ENCODE measurements at regions not wholly inside any gene's neighbourhood (a gene's known extent, or its start where the extent isn't known, plus 50 kb on each side); places are given as distances from the start of the nearest gene placed in this dataset.

GRCh38 chr15:72908713-72909112 is 125.2 kb upstream of the ADPGK start:
- H2AFZ ChIP-seq (ENCODE audit: low read length) = no peak overlapping the region
- H4K8ac ChIP-seq (ENCODE audit: low read depth, low read length) = no peak overlapping the region
- H3K9ac ChIP-seq (ENCODE audit: low read depth, low read length, poor library complexity) = no peak overlapping the region
- no peak overlapping the region for H3K4me2 ChIP-seq (ENCODE audit: insufficient read depth, low read length, poor library complexity, severe bottlenecking)
- H3K18ac ChIP-seq (ENCODE audit: low read length) = no peak overlapping the region
- no peak overlapping the region for H3K27ac ChIP-seq (replicated peaks; ENCODE audit: low read length)
- no peak overlapping the region for H3K23ac ChIP-seq (ENCODE audit: low read depth, low read length, poor library complexity)
- DNase-seq (ENCODE audit: low spot score) = no peak
- no peak overlapping the region for H2BK12ac ChIP-seq (ENCODE audit: low read length)
- H4K91ac ChIP-seq (ENCODE audit: low read depth, low read length, poor library complexity) = no peak overlapping the region
- H2BK15ac ChIP-seq (ENCODE audit: low read length) = no peak overlapping the region
- H3K36me3 ChIP-seq (replicated peaks in 1 of 2; ENCODE audit: control insufficient read depth in 2 of 2, insufficient read depth in 2 of 2, low read length in 2 of 2) = no peaks in the 10 kb centered on the region
- peaks cover 0 to 3% of the 10 kb centered on the region in 2 donors for H3K9me3 ChIP-seq (replicated peaks in 1 of 2; ENCODE audit: control insufficient read depth in 2 of 2, insufficient read depth in 1 of 2, low read depth in 1 of 2, low read length in 2 of 2)
- no peak overlapping the region for H3K14ac ChIP-seq (ENCODE audit: low read length)
- H3K4ac ChIP-seq (ENCODE audit: low read length) = no peak overlapping the region
- no peak overlapping the region for H2BK120ac ChIP-seq (ENCODE audit: low read depth, low read length)
- no peak overlapping the region for H3K4me3 ChIP-seq (ENCODE audit: low read length in 2 of 2)
- no CpG with 5 or more reads among the region's 4 CpGs for WGBS, 2 donors (ENCODE audit: extremely low coverage in 2 of 2, insufficient read length in 2 of 2, insufficient replicate concordance in 1 of 2)
- H3K27me3 ChIP-seq (ENCODE audit: control insufficient read depth in 3 of 3, insufficient read depth in 3 of 3, low read depth in 1 of 3, low read length in 3 of 3) = peaks cover 0 to 8% (median 0%) of the 10 kb centered on the region in 3 experiments
- no peak overlapping the region for H2BK5ac ChIP-seq (ENCODE audit: low read length)
- no peak overlapping the region for H2AK5ac ChIP-seq (ENCODE audit: low read depth, low read length)
- H3K4me1 ChIP-seq (ENCODE audit: control insufficient read depth in 2 of 2, insufficient read depth in 1 of 2, low read depth in 1 of 2, low read length in 2 of 2) = no peaks in the 10 kb centered on the region
- H3K79me1 ChIP-seq (ENCODE audit: low read depth, low read length) = no peaks in the 10 kb centered on the region

GRCh38 chr15:72907733-72908132 is 124.2 kb upstream of the ADPGK start:
- H3K14ac ChIP-seq (ENCODE audit: low read length) = no peak overlapping the region
- no peak overlapping the region for H4K8ac ChIP-seq (ENCODE audit: low read depth, low read length)
- H2BK15ac ChIP-seq (ENCODE audit: low read length) = no peak overlapping the region
- no peak for DNase-seq (ENCODE audit: low spot score)
- no peak overlapping the region for H2BK120ac ChIP-seq (ENCODE audit: low read depth, low read length)
- H3K4me3 ChIP-seq (ENCODE audit: low read length in 2 of 2) = no peak overlapping the region
- no peak overlapping the region for H2AFZ ChIP-seq (ENCODE audit: low read length)
- H3K36me3 ChIP-seq (replicated peaks in 1 of 2; ENCODE audit: control insufficient read depth in 2 of 2, insufficient read depth in 2 of 2, low read length in 2 of 2) = no peaks in the 10 kb centered on the region
- no peak overlapping the region for H3K4me2 ChIP-seq (ENCODE audit: insufficient read depth, low read length, poor library complexity, severe bottlenecking)
- no peak overlapping the region for H3K23ac ChIP-seq (ENCODE audit: low read depth, low read length, poor library complexity)
- H2AK5ac ChIP-seq (ENCODE audit: low read depth, low read length) = no peak overlapping the region
- H2BK5ac ChIP-seq (ENCODE audit: low read length) = no peak overlapping the region
- no peak overlapping the region for H3K18ac ChIP-seq (ENCODE audit: low read length)
- no peak overlapping the region for H3K9ac ChIP-seq (ENCODE audit: low read depth, low read length, poor library complexity)
- peaks cover 0 to 3% of the 10 kb centered on the region in 2 donors for H3K9me3 ChIP-seq (replicated peaks in 1 of 2; ENCODE audit: control insufficient read depth in 2 of 2, insufficient read depth in 1 of 2, low read depth in 1 of 2, low read length in 2 of 2)
- no peak overlapping the region for H4K91ac ChIP-seq (ENCODE audit: low read depth, low read length, poor library complexity)
- peaks cover 0 to 13% (median 0%) of the 10 kb centered on the region in 3 experiments for H3K27me3 ChIP-seq (ENCODE audit: control insufficient read depth in 3 of 3, insufficient read depth in 3 of 3, low read depth in 1 of 3, low read length in 3 of 3)
- no peak overlapping the region for H3K4ac ChIP-seq (ENCODE audit: low read length)
- no peak overlapping the region for H3K27ac ChIP-seq (replicated peaks; ENCODE audit: low read length)
- no peaks in the 10 kb centered on the region for H3K79me1 ChIP-seq (ENCODE audit: low read depth, low read length)
- no CpG with 5 or more reads among the region's 1 CpG for WGBS, 2 donors (ENCODE audit: extremely low coverage in 2 of 2, insufficient read length in 2 of 2, insufficient replicate concordance in 1 of 2)
- no peaks in the 10 kb centered on the region for H3K4me1 ChIP-seq (ENCODE audit: control insufficient read depth in 2 of 2, insufficient read depth in 1 of 2, low read depth in 1 of 2, low read length in 2 of 2)
- H2BK12ac ChIP-seq (ENCODE audit: low read length) = no peak overlapping the region

GRCh38 chr15:72902919-72903260 is 119.3 kb upstream of the ADPGK start:
- H3K9ac ChIP-seq (ENCODE audit: low read depth, low read length, poor library complexity) = no peak overlapping the region
- no peak overlapping the region for H3K23ac ChIP-seq (ENCODE audit: low read depth, low read length, poor library complexity)
- WGBS, 2 donors (ENCODE audit: extremely low coverage in 2 of 2, insufficient read length in 2 of 2, insufficient replicate concordance in 1 of 2) = no CpG with 5 or more reads among the region's 5 CpGs
- no peak overlapping the region for H2AFZ ChIP-seq (ENCODE audit: low read length)
- no peak overlapping the region for H2BK120ac ChIP-seq (ENCODE audit: low read depth, low read length)
- no peaks in the 10 kb centered on the region for H3K36me3 ChIP-seq (replicated peaks in 1 of 2; ENCODE audit: control insufficient read depth in 2 of 2, insufficient read depth in 2 of 2, low read length in 2 of 2)
- no peak overlapping the region for H2AK5ac ChIP-seq (ENCODE audit: low read depth, low read length)
- H3K27ac ChIP-seq (replicated peaks; ENCODE audit: low read length) = no peak overlapping the region
- DNase-seq (ENCODE audit: low spot score) = no peak
- H3K79me1 ChIP-seq (ENCODE audit: low read depth, low read length) = no peaks in the 10 kb centered on the region
- no peak overlapping the region for H2BK5ac ChIP-seq (ENCODE audit: low read length)
- no peak overlapping the region for H3K18ac ChIP-seq (ENCODE audit: low read length)
- H3K4ac ChIP-seq (ENCODE audit: low read length) = no peak overlapping the region
- H4K91ac ChIP-seq (ENCODE audit: low read depth, low read length, poor library complexity) = no peak overlapping the region
- no peak overlapping the region for H4K8ac ChIP-seq (ENCODE audit: low read depth, low read length)
- no peaks in the 10 kb centered on the region for H3K4me1 ChIP-seq (ENCODE audit: control insufficient read depth in 2 of 2, insufficient read depth in 1 of 2, low read depth in 1 of 2, low read length in 2 of 2)
- H3K4me2 ChIP-seq (ENCODE audit: insufficient read depth, low read length, poor library complexity, severe bottlenecking) = no peak overlapping the region
- H3K27me3 ChIP-seq (ENCODE audit: control insufficient read depth in 3 of 3, insufficient read depth in 3 of 3, low read depth in 1 of 3, low read length in 3 of 3) = peaks cover 0 to 5% (median 0%) of the 10 kb centered on the region in 3 experiments
- H3K9me3 ChIP-seq (replicated peaks in 1 of 2; ENCODE audit: control insufficient read depth in 2 of 2, insufficient read depth in 1 of 2, low read depth in 1 of 2, low read length in 2 of 2) = peaks cover 0 to 2% of the 10 kb centered on the region in 2 donors
- no peak overlapping the region for H2BK15ac ChIP-seq (ENCODE audit: low read length)
- no peak overlapping the region for H2BK12ac ChIP-seq (ENCODE audit: low read length)
- H3K4me3 ChIP-seq (ENCODE audit: low read length in 2 of 2) = no peak overlapping the region
- no peak overlapping the region for H3K14ac ChIP-seq (ENCODE audit: low read length)

GRCh38 chr15:72902245-72902918 is 118.8 kb upstream of the ADPGK start:
- WGBS, 2 donors (ENCODE audit: extremely low coverage in 2 of 2, insufficient read length in 2 of 2, insufficient replicate concordance in 1 of 2) = no CpG with 5 or more reads among the region's 15 CpGs
- H3K4ac ChIP-seq (ENCODE audit: low read length) = no peak overlapping the region
- no peak overlapping the region for H4K91ac ChIP-seq (ENCODE audit: low read depth, low read length, poor library complexity)
- H2BK15ac ChIP-seq (ENCODE audit: low read length) = no peak overlapping the region
- no peak overlapping the region for H2AK5ac ChIP-seq (ENCODE audit: low read depth, low read length)
- H3K23ac ChIP-seq (ENCODE audit: low read depth, low read length, poor library complexity) = peak overlapping the region; percentile 17
- no peak overlapping the region for H3K4me3 ChIP-seq (ENCODE audit: low read length in 2 of 2)
- H2BK120ac ChIP-seq (ENCODE audit: low read depth, low read length) = no peak overlapping the region
- H3K14ac ChIP-seq (ENCODE audit: low read length) = no peak overlapping the region
- no peaks in the 10 kb centered on the region for H3K4me1 ChIP-seq (ENCODE audit: control insufficient read depth in 2 of 2, insufficient read depth in 1 of 2, low read depth in 1 of 2, low read length in 2 of 2)
- no peak for DNase-seq (ENCODE audit: low spot score)
- no peaks in the 10 kb centered on the region for H3K79me1 ChIP-seq (ENCODE audit: low read depth, low read length)
- peak overlapping the region; percentile 18 for H2AFZ ChIP-seq (ENCODE audit: low read length)
- peaks cover 0 to 2% of the 10 kb centered on the region in 2 donors for H3K9me3 ChIP-seq (replicated peaks in 1 of 2; ENCODE audit: control insufficient read depth in 2 of 2, insufficient read depth in 1 of 2, low read depth in 1 of 2, low read length in 2 of 2)
- no peak overlapping the region for H2BK12ac ChIP-seq (ENCODE audit: low read length)
- H3K4me2 ChIP-seq (ENCODE audit: insufficient read depth, low read length, poor library complexity, severe bottlenecking) = no peak overlapping the region
- H3K9ac ChIP-seq (ENCODE audit: low read depth, low read length, poor library complexity) = no peak overlapping the region
- peaks cover 0 to 5% (median 0%) of the 10 kb centered on the region in 3 experiments for H3K27me3 ChIP-seq (ENCODE audit: control insufficient read depth in 3 of 3, insufficient read depth in 3 of 3, low read depth in 1 of 3, low read length in 3 of 3)
- no peaks in the 10 kb centered on the region for H3K36me3 ChIP-seq (replicated peaks in 1 of 2; ENCODE audit: control insufficient read depth in 2 of 2, insufficient read depth in 2 of 2, low read length in 2 of 2)
- H3K27ac ChIP-seq (replicated peaks; ENCODE audit: low read length) = no peak overlapping the region
- H2BK5ac ChIP-seq (ENCODE audit: low read length) = no peak overlapping the region
- H3K18ac ChIP-seq (ENCODE audit: low read length) = peak overlapping the region; percentile 0
- no peak overlapping the region for H4K8ac ChIP-seq (ENCODE audit: low read depth, low read length)

All from neuronal stem cell (in vitro differentiated cells).